ENCODE measurements at regions not wholly inside any gene's neighbourhood (a gene's known extent, or its start where the extent isn't known, plus 50 kb on each side); places are given as distances from the start of the nearest gene placed in this dataset.
"Not testable (repeated sequence)": the region's sequence is repeated elsewhere in the genome, so short reads cannot be mapped to it uniquely, and the experiment has no call there.

- H3K4me3 ChIP-seq (ENCODE audit: insufficient read depth, low read depth, low read length); ATAC-seq (ENCODE audit: low read depth); H2BK20ac ChIP-seq (ENCODE audit: low read depth, low read length); H3K9ac ChIP-seq (ENCODE audit: low read depth, low read length); H2AK5ac ChIP-seq (ENCODE audit: low read depth, low read length); H2BK5ac ChIP-seq (ENCODE audit: low read depth, low read length, poor library complexity, severe bottlenecking); CTCF ChIA-PET; H3K79me1 ChIP-seq (ENCODE audit: low read depth in 1 of 2, low read length in 2 of 2); H3K9me3 ChIP-seq (ENCODE audit: control insufficient read depth, insufficient read depth, low read length); H3K27me3 ChIP-seq (ENCODE audit: control insufficient read depth, insufficient read depth, low read length); H2BK15ac ChIP-seq (ENCODE audit: low read depth, low read length); H3K9me1 ChIP-seq (ENCODE audit: insufficient read depth, low read length); H3K4me2 ChIP-seq (ENCODE audit: low read depth, low read length); H3K27ac ChIP-seq (ENCODE audit: insufficient read depth, low read length); in situ Hi-C loops (cut with MboI; ENCODE audit: low sequenced_read_pairs); POLR2A ChIA-PET (ENCODE audit: unreplicated experiment); H3K23ac ChIP-seq (ENCODE audit: low read depth, low read length); H4K20me1 ChIP-seq (ENCODE audit: insufficient read depth, low read length); H4K5ac ChIP-seq (ENCODE audit: low read depth, low read length); H2AFZ ChIP-seq (replicated peaks; ENCODE audit: low read length, poor library complexity); H3K4me1 ChIP-seq (ENCODE audit: control insufficient read depth, insufficient read depth, low read length); H3K56ac ChIP-seq (ENCODE audit: extremely low read depth, insufficient read depth, low read length); BruUV-seq (replicated peaks); H2BK120ac ChIP-seq (ENCODE audit: low read depth, low read length); H3K14ac ChIP-seq (replicated peaks; ENCODE audit: low read depth, low read length); dilution Hi-C loops (cut with HindIII; ENCODE audit: low sequenced_read_pairs, unreplicated experiment); H4K91ac ChIP-seq (ENCODE audit: insufficient read depth, low read depth, low read length); H2AK9ac ChIP-seq (replicated peaks; ENCODE audit: low read depth, low read length, poor library complexity); DNase-seq; H4K8ac ChIP-seq (ENCODE audit: low read depth in 2 of 2, low read length in 2 of 2); H3K4ac ChIP-seq (ENCODE audit: low read depth, low read length); intact Hi-C loops (cut with micrococcal nuclease); H3K18ac ChIP-seq (ENCODE audit: low read depth, low read length); H3K36me3 ChIP-seq (ENCODE audit: control insufficient read depth, insufficient read depth, low read length): not testable (repeated sequence)
- no CpG with 5 or more reads among the region's 4 CpGs for WGBS, 2 experiments (ENCODE audit: extremely low coverage in 2 of 2, insufficient read length in 1 of 2)
These were observed 112.2 kb upstream of the OR9Q1 start for GRCh38 chr11:57911522-57911921.
